ENCODE measurements at regions not wholly inside any gene's neighbourhood (a gene's known extent, or its start where the extent isn't known, plus 50 kb on each side); places are given as distances from the start of the nearest gene placed in this dataset.
A peak's percentile ranks its signal among the peaks of the same experiment; 100 is the strongest.

DNA sequence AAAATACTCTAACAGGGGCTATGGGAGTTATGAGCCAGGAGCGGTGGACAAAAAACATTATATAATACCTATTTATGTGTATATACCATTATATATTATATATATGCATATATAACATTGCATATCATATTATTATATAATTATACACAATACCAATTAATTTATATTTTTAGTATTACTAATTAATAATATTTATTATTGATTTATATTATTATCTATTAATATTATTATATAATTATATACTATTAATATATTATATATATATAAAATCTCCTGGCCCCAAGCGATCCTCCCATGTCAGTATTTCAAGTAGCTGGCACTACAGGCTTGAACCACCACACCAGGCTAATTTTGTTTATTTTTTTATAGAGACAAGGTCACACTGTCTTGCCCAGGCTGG is 73.8 kb upstream of the JADE1 start:
- Histone ChIP-seq H3K36me3 (ENCODE audit: low read depth) (no peaks in the 10 kb centered on the region), H3K4me3 (ENCODE audit: severe bottlenecking) (no peak overlapping the region), H3K27ac (ENCODE audit: poor library complexity, severe bottlenecking) (no peak overlapping the region), H3K9me3 (ENCODE audit: severe bottlenecking) (peaks cover 2% of the 10 kb centered on the region), H3K27me3 (ENCODE audit: insufficient read depth, poor library complexity, severe bottlenecking) (no peaks in the 10 kb centered on the region), H3K4me1 (ENCODE audit: insufficient read depth, poor library complexity, severe bottlenecking) (no peaks in the 10 kb centered on the region)
- TF ChIP-seq, protein P1, sequence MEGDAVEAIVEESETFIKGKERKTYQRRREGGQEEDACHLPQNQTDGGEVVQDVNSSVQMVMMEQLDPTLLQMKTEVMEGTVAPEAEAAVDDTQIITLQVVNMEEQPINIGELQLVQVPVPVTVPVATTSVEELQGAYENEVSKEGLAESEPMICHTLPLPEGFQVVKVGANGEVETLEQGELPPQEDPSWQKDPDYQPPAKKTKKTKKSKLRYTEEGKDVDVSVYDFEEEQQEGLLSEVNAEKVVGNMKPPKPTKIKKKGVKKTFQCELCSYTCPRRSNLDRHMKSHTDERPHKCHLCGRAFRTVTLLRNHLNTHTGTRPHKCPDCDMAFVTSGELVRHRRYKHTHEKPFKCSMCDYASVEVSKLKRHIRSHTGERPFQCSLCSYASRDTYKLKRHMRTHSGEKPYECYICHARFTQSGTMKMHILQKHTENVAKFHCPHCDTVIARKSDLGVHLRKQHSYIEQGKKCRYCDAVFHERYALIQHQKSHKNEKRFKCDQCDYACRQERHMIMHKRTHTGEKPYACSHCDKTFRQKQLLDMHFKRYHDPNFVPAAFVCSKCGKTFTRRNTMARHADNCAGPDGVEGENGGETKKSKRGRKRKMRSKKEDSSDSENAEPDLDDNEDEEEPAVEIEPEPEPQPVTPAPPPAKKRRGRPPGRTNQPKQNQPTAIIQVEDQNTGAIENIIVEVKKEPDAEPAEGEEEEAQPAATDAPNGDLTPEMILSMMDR (IDR thresholded peaks at IDR 0.05; ENCODE audit: poor library complexity, severe bottlenecking) = no peak
- ATAC-seq (ENCODE audit: low read depth) = no peak
- DNase-seq (ENCODE audit: low spot score) = no peak

DNA sequence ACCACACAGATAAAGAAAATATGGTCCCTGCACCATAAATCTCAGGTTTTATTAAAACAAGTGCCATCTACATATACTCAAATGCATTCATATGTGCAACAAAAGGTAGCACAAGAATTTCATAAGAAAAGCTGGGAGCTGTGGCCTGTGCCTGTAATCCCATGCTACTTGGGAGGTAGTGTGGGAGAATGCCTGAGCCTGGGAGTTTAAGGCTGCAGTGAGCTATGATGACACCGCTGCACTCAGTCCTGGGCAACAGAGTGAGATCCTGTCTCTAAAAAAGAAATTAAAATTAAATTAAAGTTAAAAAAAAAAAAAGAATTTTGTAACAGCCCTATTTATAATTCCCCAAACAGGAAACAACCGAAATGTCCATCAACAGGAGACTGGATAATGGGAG is 81.3 kb upstream of the JADE1 start:
- Histone ChIP-seq H3K4me1 (ENCODE audit: insufficient read depth, poor library complexity, severe bottlenecking) (no peaks in the 10 kb centered on the region), H3K36me3 (ENCODE audit: low read depth) (no peaks in the 10 kb centered on the region), H3K27me3 (ENCODE audit: insufficient read depth, poor library complexity, severe bottlenecking) (no peaks in the 10 kb centered on the region), H3K27ac (ENCODE audit: poor library complexity, severe bottlenecking) (no peak overlapping the region), H3K9me3 (ENCODE audit: severe bottlenecking) (no peaks in the 10 kb centered on the region), H3K4me3 (ENCODE audit: severe bottlenecking) (no peak overlapping the region)
- ATAC-seq (ENCODE audit: low read depth) (no peak), DNase-seq (ENCODE audit: low spot score) (no peak)
- TF ChIP-seq, protein P1 (IDR thresholded peaks at IDR 0.05; ENCODE audit: poor library complexity, severe bottlenecking) = no peak

DNA sequence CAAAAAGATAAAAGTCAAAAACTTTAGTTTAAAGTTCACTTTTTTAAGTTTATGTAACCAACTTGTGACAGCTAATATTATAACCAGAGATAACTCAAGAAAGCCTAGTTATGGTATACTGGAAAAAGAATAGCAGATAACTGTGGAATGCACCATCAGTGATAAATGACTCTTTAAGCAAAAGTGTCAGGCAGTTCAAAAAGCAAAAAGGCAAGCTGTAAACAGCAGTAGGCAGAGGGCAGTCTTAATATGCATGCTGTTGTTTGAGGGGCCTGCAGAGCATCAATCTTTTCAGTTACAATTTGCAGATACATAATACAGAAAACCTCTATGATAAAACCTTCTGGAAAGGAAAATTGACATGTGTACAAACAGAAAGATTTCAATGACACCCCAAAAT is 81.8 kb upstream of the JADE1 start:
- no peak overlapping the region for H3K27ac ChIP-seq (ENCODE audit: poor library complexity, severe bottlenecking)
- no peak for DNase-seq (ENCODE audit: low spot score)
- no peaks in the 10 kb centered on the region for H3K4me1 ChIP-seq (ENCODE audit: insufficient read depth, poor library complexity, severe bottlenecking)
- no peaks in the 10 kb centered on the region for H3K36me3 ChIP-seq (ENCODE audit: low read depth)
- TF ChIP-seq, protein P1 (IDR thresholded peaks at IDR 0.05; ENCODE audit: poor library complexity, severe bottlenecking) = no peak
- ATAC-seq (ENCODE audit: low read depth) = no peak
- no peaks in the 10 kb centered on the region for H3K27me3 ChIP-seq (ENCODE audit: insufficient read depth, poor library complexity, severe bottlenecking)
- H3K9me3 ChIP-seq (ENCODE audit: severe bottlenecking) = no peaks in the 10 kb centered on the region
- no peak overlapping the region for H3K4me3 ChIP-seq (ENCODE audit: severe bottlenecking)

DNA sequence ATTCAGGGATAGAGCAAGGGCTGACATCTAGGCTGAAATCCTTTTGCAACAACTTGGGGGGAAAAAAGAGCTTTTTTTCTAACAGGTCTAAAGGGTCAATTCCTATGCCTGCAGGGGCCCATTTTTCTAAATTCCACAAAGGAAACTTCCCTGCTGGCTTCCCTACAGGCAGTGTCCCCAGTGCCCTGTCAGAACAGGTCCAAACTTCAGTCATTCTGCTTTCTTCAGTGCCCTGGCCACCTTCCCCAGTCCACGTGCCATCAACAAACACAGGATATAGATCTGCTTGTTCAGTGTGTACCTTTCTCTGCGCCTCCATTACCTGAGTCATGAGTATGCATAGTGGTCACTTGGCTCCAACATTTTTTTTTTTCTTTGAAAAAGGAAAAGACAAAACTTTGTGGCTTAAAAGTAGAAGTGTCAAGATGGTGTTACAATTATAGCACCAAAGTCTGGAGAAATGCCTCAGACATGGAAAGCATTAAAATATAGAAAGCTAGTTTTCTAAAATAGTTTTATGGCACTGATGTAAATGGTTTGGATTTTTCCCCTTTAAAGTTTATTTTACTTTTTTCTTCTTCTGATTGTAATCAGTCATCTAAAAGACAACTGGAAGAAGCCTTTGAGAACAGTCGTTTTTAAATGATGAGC is 84.0 kb upstream of the JADE1 start:
- DNase-seq (ENCODE audit: low spot score) (no peak), ATAC-seq (ENCODE audit: low read depth) (0 out of 3 replicates have a peak, but pooled peaks have one; percentile 41)
- no peaks in the 10 kb centered on the region for H3K9me3 ChIP-seq (ENCODE audit: severe bottlenecking)
- no peak overlapping the region for H3K27ac ChIP-seq (ENCODE audit: poor library complexity, severe bottlenecking)
- H3K4me3 ChIP-seq (ENCODE audit: severe bottlenecking) = no peak overlapping the region
- TF ChIP-seq, protein P1 (IDR thresholded peaks at IDR 0.05; ENCODE audit: poor library complexity, severe bottlenecking) = no peak
- H3K27me3 ChIP-seq (ENCODE audit: insufficient read depth, poor library complexity, severe bottlenecking) = no peaks in the 10 kb centered on the region
- H3K36me3 ChIP-seq (ENCODE audit: low read depth) = no peaks in the 10 kb centered on the region
- no peaks in the 10 kb centered on the region for H3K4me1 ChIP-seq (ENCODE audit: insufficient read depth, poor library complexity, severe bottlenecking)

DNA sequence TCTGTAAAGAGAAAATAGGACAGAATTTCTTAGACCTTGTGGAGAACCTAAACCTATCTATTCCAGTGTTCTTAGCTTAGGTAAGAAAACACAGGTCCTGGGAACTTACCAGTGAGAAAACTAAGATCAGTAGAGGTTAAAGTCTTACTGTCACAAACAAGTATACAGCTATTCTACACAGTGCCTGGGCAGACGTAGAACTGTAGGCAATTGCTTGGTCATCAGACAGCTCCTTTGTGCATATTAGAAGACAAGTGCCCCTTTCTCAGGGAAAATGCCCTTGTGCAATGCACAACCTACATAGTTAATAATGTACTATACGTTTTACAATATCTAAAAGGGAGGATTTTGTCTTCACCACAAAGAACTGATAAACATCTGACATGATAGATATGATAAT is 86.6 kb upstream of the JADE1 start:
- Histone ChIP-seq H3K4me1 (ENCODE audit: insufficient read depth, poor library complexity, severe bottlenecking) (no peaks in the 10 kb centered on the region), H3K36me3 (ENCODE audit: low read depth) (no peaks in the 10 kb centered on the region), H3K4me3 (ENCODE audit: severe bottlenecking) (no peak overlapping the region), H3K27me3 (ENCODE audit: insufficient read depth, poor library complexity, severe bottlenecking) (no peaks in the 10 kb centered on the region), H3K9me3 (ENCODE audit: severe bottlenecking) (no peaks in the 10 kb centered on the region), H3K27ac (ENCODE audit: poor library complexity, severe bottlenecking) (no peak overlapping the region)
- TF ChIP-seq, protein P1 (IDR thresholded peaks at IDR 0.05; ENCODE audit: poor library complexity, severe bottlenecking) = no peak
- ATAC-seq (ENCODE audit: low read depth) (no peak), DNase-seq (ENCODE audit: low spot score) (no peak)
